Stimulated activated naive CD4-positive, alpha-beta T cell treated with Interleukin-2 at 50 U/mL for 16 hours (primary cell): ENCODE measurements at regions not wholly inside any gene's neighbourhood (a gene's known extent, or its start where the extent isn't known, plus 50 kb on each side); places are given as distances from the start of the nearest gene placed in this dataset.

Experiments
- DNase-seq: peaks from one replicate; lab custom pipeline; 2025; lab: John Stamatoyannopoulos, UW

GRCh38 chr16:79264237-79265109 lies 336.1 kb downstream of the MAF start:
- DNase-seq, result no peak

- DNase-seq, result no peak
These were observed 337.1 kb downstream of the MAF start for GRCh38 chr16:79263425-79263824.
